HepG2 (cell line): ENCODE measurements at regions not wholly inside any gene's neighbourhood (a gene's known extent, or its start where the extent isn't known, plus 50 kb on each side); places are given as distances from the start of the nearest gene placed in this dataset.

ENCODE experiments used
- ATAC-seq: fragments of 200-7000 bp; cut with Tn5 transposase; 3 replicates; pipeline ENCODE4 v1.9.1; 2020; ENCODE audit warnings: mild to moderate bottlenecking, moderate library complexity
- BruUV-seq: library from RNA; stranded (reverse); fragments of 400-500 nt; replicated peaks from 2 replicates; lab custom pipeline; 2021; lab: Mats Ljungman, UMichigan
- CTCF ChIA-PET: fragments of 300-600 bp; formaldehyde crosslinking; extraction: SDS; loops from one replicate; lab custom pipeline; 2021; ENCODE audit warnings: low total read pairs, inconsistent platforms, low intra/inter-chr PET ratio; lab: Yijun Ruan, JAX
- POLR2A ChIA-PET: fragments of 350-600 bp; sonication (Branson Sonifier 250); formaldehyde crosslinking; loops from one replicate; lab custom pipeline; 2020; ENCODE audit warnings: antibody characterized with exemption, inconsistent platforms; lab: Yijun Ruan, JAX
- DNase-seq: peaks from one replicate; pipeline ENCODE4 v3.0.0-alpha.2; 2015; ENCODE audit warnings: low spot score
- FAIRE-seq: peaks from 3 replicates; lab custom pipeline; 2011; peaks lifted over from hg19 to GRCh38; lab: Jason Lieb, UNC
- H2AFZ ChIP-seq: one replicate; pipeline ENCODE4 v1.6.1; 2011; ENCODE audit warnings: low read length, inconsistent platforms
- H3K27ac ChIP-seq: fragments of 300-600 bp; 3 replicates; pipeline ENCODE4 v1.8.0; 2011; ENCODE audit warnings: mixed run types, mild to moderate bottlenecking, mixed read lengths, low read length, inconsistent platforms; ENCODE audit not compliant: insufficient read depth; ENCODE audit errors: extremely low read length
- H3K27me3 ChIP-seq, 2 experiments: fragments of 200-600 bp in 1 of 2; 2 replicates in 1 of 2; 3 replicates in 1 of 2; pipeline versions ENCODE4 v1.6.0 to v1.8.0; 2011; ENCODE audit warnings: low read length in 2 of 2, mild to moderate bottlenecking in 2 of 2, moderate library complexity in 2 of 2, inconsistent platforms in 1 of 2; ENCODE audit not compliant: insufficient read depth in 2 of 2, control insufficient read depth in 1 of 2
- H3K36me3 ChIP-seq, 2 experiments: fragments of 200-600 bp in 1 of 2; replicated peaks in 1 of 2; 2 replicates in 1 of 2; 3 replicates in 1 of 2; pipeline versions ENCODE4 v1.5.1 to v1.8.0; 2011; ENCODE audit warnings: low read length in 2 of 2, inconsistent platforms in 1 of 2; ENCODE audit not compliant: insufficient read depth in 2 of 2, control insufficient read depth in 1 of 2
- H3K4me1 ChIP-seq: 2 replicates; pipeline ENCODE4 v1.5.1; 2012; ENCODE audit warnings: low read length, inconsistent platforms; ENCODE audit not compliant: insufficient read depth
- H3K4me2 ChIP-seq: 2 replicates; pipeline ENCODE4 v1.6.0; 2011; ENCODE audit warnings: low read depth, low read length, inconsistent platforms
- H3K4me3 ChIP-seq, 3 experiments: fragments of 200-600 bp in 1 of 3; sonication (generic), shearing (Covaris generic) in 1 of 3; replicated peaks in 1 of 3; 2 replicates each; pipeline ENCODE4 v1.5.1; 2011 to 2016; ENCODE audit warnings: low read length in 3 of 3, inconsistent platforms in 2 of 3, low read depth in 2 of 3, mild to moderate bottlenecking in 2 of 3, control low read depth in 1 of 3, mixed read lengths in 1 of 3; ENCODE audit not compliant: insufficient read depth in 1 of 3
- H3K79me2 ChIP-seq: one replicate; pipeline ENCODE4 v1.6.1; 2011; ENCODE audit warnings: low read length, inconsistent platforms; ENCODE audit not compliant: insufficient read depth
- H3K9ac ChIP-seq: 2 replicates; pipeline ENCODE4 v1.6.0; 2011; ENCODE audit warnings: mild to moderate bottlenecking, low read depth, low read length, inconsistent platforms; ENCODE audit not compliant: insufficient read depth
- H3K9me3 ChIP-seq: 2 replicates; pipeline ENCODE4 v1.5.1; 2012; ENCODE audit warnings: mild to moderate bottlenecking, low read length
- H4K20me1 ChIP-seq: 2 replicates; pipeline ENCODE4 v1.6.0; 2011; ENCODE audit warnings: inconsistent platforms, mild to moderate bottlenecking, low read length, moderate library complexity; ENCODE audit not compliant: insufficient read depth
- BHLHE40 ChIP-seq: IDR thresholded peaks from 2 replicates; pipeline ENCODE4 v1.6.1; 2011; ENCODE audit warnings: low read length, improper control_type of control experiment
- BRCA1 ChIP-seq: sonication (generic); formaldehyde crosslinking; IDR thresholded peaks from 2 replicates; pipeline ENCODE4 v1.4.0; 2020; ENCODE audit warnings: missing genetic modification reagents
- ESRRA ChIP-seq: sonication (generic); formaldehyde crosslinking; IDR thresholded peaks from 2 replicates; pipeline ENCODE4 v1.5.1; 2020; ENCODE audit warnings: mild to moderate bottlenecking, low read depth, missing genetic modification reagents
- FOXO1 ChIP-seq: sonication (generic); formaldehyde crosslinking; IDR thresholded peaks from 2 replicates; pipeline ENCODE4 v1.4.0; 2020; ENCODE audit warnings: missing genetic modification reagents
- GTF3A ChIP-seq: sonication (generic); formaldehyde crosslinking; conservative IDR thresholded peaks from 2 replicates; pipeline ENCODE4 v1.4.0; 2020; ENCODE audit warnings: mild to moderate bottlenecking, missing genetic modification reagents
- HMGA1 ChIP-seq: sonication (generic); formaldehyde crosslinking; conservative IDR thresholded peaks from 2 replicates; pipeline ENCODE4 v1.4.0; 2020; ENCODE audit warnings: missing genetic modification reagents
- HNF4G ChIP-seq, 2 experiments: sonication (generic) in 1 of 2; formaldehyde crosslinking in 1 of 2; IDR thresholded peaks; 2 replicates each; pipeline versions ENCODE4 v1.4.0 to v1.6.1; 2011 to 2020; ENCODE audit warnings: borderline replicate concordance in 2 of 2, low read depth in 2 of 2, mild to moderate bottlenecking in 2 of 2, low read length in 1 of 2, missing genetic modification reagents in 1 of 2, moderate library complexity in 1 of 2
- HOXD1 ChIP-seq: sonication (generic); formaldehyde crosslinking; IDR thresholded peaks from 2 replicates; pipeline ENCODE4 v1.5.0; 2020; ENCODE audit warnings: missing genetic modification reagents
- MBNL3 ChIP-seq: fragments of 250-450 bp; sonication (Bioruptor Pico); conservative IDR thresholded peaks from 2 replicates; pipeline ENCODE4 v1.8.0; 2022; ENCODE audit warnings: mild to moderate bottlenecking, inconsistent platforms
- MED1 ChIP-seq: sonication (generic); formaldehyde crosslinking; IDR thresholded peaks from 2 replicates; pipeline ENCODE4 v1.4.0; 2020; ENCODE audit warnings: missing genetic modification reagents
- MXD4 ChIP-seq: IDR thresholded peaks from 2 replicates; pipeline ENCODE4 v1.6.1; 2016; ENCODE audit warnings: mild to moderate bottlenecking, missing biosample characterization, missing genetic modification reagents
- NR2F6 ChIP-seq, 2 experiments: IDR thresholded peaks; 2 replicates each; pipeline ENCODE4 v1.6.1; 2016; ENCODE audit warnings: antibody characterized with exemption in 1 of 2, mild to moderate bottlenecking in 1 of 2
- PAXIP1 ChIP-seq: sonication (generic); formaldehyde crosslinking; conservative IDR thresholded peaks from 2 replicates; pipeline ENCODE4 v1.4.0; 2020; ENCODE audit warnings: mild to moderate bottlenecking, missing genetic modification reagents, moderate library complexity
- PPARG ChIP-seq: conservative IDR thresholded peaks from 2 replicates; pipeline ENCODE4 v1.6.1; 2016; ENCODE audit warnings: missing biosample characterization, missing genetic modification reagents
- RARA ChIP-seq: IDR thresholded peaks from 2 replicates; pipeline ENCODE4 v1.6.1; 2016; ENCODE audit warnings: missing genetic modification reagents, missing compliant biosample characterization
- SOX13 ChIP-seq, 3 experiments: fragments of 450-650 bp in 1 of 3; sonication (generic) in 1 of 3; formaldehyde crosslinking in 1 of 3; IDR thresholded peaks in 2 of 3; conservative IDR thresholded peaks in 1 of 3; 2 replicates each; pipeline versions ENCODE4 v1.5.0 to v1.6.1; 2016 to 2020; ENCODE audit warnings: antibody characterized with exemption in 1 of 3, mild to moderate bottlenecking in 1 of 3, missing compliant biosample characterization in 1 of 3, missing genetic modification reagents in 1 of 3, moderate library complexity in 1 of 3
- ZNF703 ChIP-seq: sonication (generic); formaldehyde crosslinking; IDR thresholded peaks from 2 replicates; pipeline ENCODE4 v1.5.1; 2020; ENCODE audit warnings: missing genetic modification reagents, mild to moderate bottlenecking, moderate library complexity, borderline replicate concordance
- in situ Hi-C: cut with HindIII; loops from 2 replicates; pipeline ENCODE4 v1.10.0; 2017; ENCODE audit warnings: low pct_unique_long_range_greater_than_20kb; ENCODE audit not compliant: extremely low pct_ligation_motif_present
- intact Hi-C: fragments of 100-400 bp; cut with micrococcal nuclease; formaldehyde crosslinking; loops from one replicate; pipeline ENCODE4 v1.10.0; 2022; ENCODE audit not compliant: unreplicated experiment
- TF ChIP-seq, protein P1 (sequence below): sonication (generic); formaldehyde crosslinking; IDR thresholded peaks from 2 replicates; pipeline ENCODE4 v1.5.1; 2020; ENCODE audit warnings: mild to moderate bottlenecking, missing genetic modification reagents, moderate library complexity

GRCh38 chr7:130955565-130955919 is 221.5 kb upstream of the KLF14 start:
- Histone ChIP-seq H3K36me3 (peaks cover 3 to 17% of the 10 kb centered on the region in 2 experiments), H4K20me1 (no peaks in the 10 kb centered on the region), H3K27ac (peak overlapping the region; percentile 23), H3K4me3 (no peak overlapping the region), H3K9ac (no peak overlapping the region), H3K27me3 (no peaks in the 10 kb centered on the region), H3K4me2 (no peak overlapping the region; the same call in 1 of the 2 replicates), H3K9me3 (no peaks in the 10 kb centered on the region), H3K4me1 (peaks cover 25% of the 10 kb centered on the region), H3K79me2 (no peaks in the 10 kb centered on the region), H2AFZ (no peak overlapping the region)
- in situ Hi-C loops (no loop called here), intact Hi-C loops (no loop called here)
- DNase-seq, result no peak
- no peak for FAIRE-seq
- POLR2A ChIA-PET, result interaction anchor here (1.1 to 1.7 kb wide), 4 partner anchors 9 to 56 kb away, joined by 3 to 6 read pairs (median 4); no protein-coding TSS in a partner anchor
- CTCF ChIA-PET, result no interaction called here
- BruUV-seq, result no TSS peak
- peak; percentile 74 for ATAC-seq
- TF ChIP-seq BRCA1 (no peak), ESRRA (CRISPR knock-in tag) (peak; percentile 56; the same call in 1 of the 2 replicates), GTF3A (CRISPR knock-in tag) (no peak), PAXIP1 (CRISPR knock-in tag) (peak; percentile 71), PPARG (CRISPR knock-in tag) (0 out of 2 replicates have a peak, but pooled peaks have one; percentile 19), FOXO1 (CRISPR knock-in tag) (peak; percentile 75), MED1 (CRISPR knock-in tag) (peak; percentile 43; the same call in 1 of the 2 replicates), HOXD1 (no peak), BHLHE40 (no peak), MBNL3 (CRISPR knock-in tag) (no peak), HMGA1 (no peak), RARA (CRISPR knock-in tag) (peak; percentile 68; the same call in 1 of the 2 replicates), NR2F6 (IDR thresholded peaks at IDR 0.05) (peak; percentile 81), NR2F6 (CRISPR knock-in tag; IDR thresholded peaks at IDR 0.05) (peak; percentile 85), MXD4 (CRISPR knock-in tag) (no peak), SOX13 (IDR thresholded peaks at IDR 0.05) (no peak), SOX13 (CRISPR knock-in tag; conservative IDR thresholded peaks at IDR 0.05 in 1 of 2, IDR thresholded peaks at IDR 0.05 in 1 of 2) (peak in 1 of 2 experiments; percentile 47; a peak in 1 of 4 replicates), ZNF703 (CRISPR knock-in tag) (no peak), HNF4G (IDR thresholded peaks at IDR 0.05; ENCODE audit: borderline replicate concordance, low read depth, low read length) (peak; percentile 39; the same call in 1 of the 2 replicates), HNF4G (CRISPR knock-in tag; IDR thresholded peaks at IDR 0.05; ENCODE audit: borderline replicate concordance, low read depth) (no peak)
- TF ChIP-seq, protein P1, sequence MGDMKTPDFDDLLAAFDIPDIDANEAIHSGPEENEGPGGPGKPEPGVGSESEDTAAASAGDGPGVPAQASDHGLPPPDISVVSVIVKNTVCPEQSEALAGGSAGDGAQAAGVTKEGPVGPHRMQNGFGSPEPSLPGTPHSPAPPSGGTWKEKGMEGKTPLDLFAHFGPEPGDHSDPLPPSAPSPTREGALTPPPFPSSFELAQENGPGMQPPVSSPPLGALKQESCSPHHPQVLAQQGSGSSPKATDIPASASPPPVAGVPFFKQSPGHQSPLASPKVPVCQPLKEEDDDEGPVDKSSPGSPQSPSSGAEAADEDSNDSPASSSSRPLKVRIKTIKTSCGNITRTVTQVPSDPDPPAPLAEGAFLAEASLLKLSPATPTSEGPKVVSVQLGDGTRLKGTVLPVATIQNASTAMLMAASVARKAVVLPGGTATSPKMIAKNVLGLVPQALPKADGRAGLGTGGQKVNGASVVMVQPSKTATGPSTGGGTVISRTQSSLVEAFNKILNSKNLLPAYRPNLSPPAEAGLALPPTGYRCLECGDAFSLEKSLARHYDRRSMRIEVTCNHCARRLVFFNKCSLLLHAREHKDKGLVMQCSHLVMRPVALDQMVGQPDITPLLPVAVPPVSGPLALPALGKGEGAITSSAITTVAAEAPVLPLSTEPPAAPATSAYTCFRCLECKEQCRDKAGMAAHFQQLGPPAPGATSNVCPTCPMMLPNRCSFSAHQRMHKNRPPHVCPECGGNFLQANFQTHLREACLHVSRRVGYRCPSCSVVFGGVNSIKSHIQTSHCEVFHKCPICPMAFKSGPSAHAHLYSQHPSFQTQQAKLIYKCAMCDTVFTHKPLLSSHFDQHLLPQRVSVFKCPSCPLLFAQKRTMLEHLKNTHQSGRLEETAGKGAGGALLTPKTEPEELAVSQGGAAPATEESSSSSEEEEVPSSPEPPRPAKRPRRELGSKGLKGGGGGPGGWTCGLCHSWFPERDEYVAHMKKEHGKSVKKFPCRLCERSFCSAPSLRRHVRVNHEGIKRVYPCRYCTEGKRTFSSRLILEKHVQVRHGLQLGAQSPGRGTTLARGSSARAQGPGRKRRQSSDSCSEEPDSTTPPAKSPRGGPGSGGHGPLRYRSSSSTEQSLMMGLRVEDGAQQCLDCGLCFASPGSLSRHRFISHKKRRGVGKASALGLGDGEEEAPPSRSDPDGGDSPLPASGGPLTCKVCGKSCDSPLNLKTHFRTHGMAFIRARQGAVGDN (CRISPR knock-in tag), result no peak
